Fibroblast of upper back skin (primary cell): ENCODE measurements at regions not wholly inside any gene's neighbourhood (a gene's known extent, or its start where the extent isn't known, plus 50 kb on each side); places are given as distances from the start of the nearest gene placed in this dataset.
A peak's percentile ranks its signal among the peaks of the same experiment; 100 is the strongest.

Source experiments
- DNase-seq: peaks from one replicate; pipeline ENCODE4 v3.0.0-alpha.2; 2013

DNA sequence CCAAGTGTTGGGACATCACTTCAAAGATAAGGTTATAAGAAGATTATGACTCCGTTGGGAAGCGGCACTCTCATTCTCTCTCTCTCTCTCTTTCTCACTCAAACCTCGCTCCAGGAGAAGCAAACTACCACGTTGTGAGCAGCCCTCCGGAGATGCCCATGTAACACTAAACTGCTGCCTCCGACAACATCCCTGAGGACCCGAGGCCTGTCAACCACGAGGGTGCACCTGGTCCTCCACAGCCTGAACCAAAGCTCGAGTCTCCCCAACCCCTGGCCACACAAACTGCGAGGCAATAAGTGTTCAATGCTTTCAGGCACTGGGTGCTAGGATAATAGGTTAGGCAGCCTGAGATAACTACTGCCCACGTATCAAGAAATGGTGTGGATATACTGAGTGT lies 654.5 kb upstream of the ID2 start:
- DNase-seq, result no peak

DNA sequence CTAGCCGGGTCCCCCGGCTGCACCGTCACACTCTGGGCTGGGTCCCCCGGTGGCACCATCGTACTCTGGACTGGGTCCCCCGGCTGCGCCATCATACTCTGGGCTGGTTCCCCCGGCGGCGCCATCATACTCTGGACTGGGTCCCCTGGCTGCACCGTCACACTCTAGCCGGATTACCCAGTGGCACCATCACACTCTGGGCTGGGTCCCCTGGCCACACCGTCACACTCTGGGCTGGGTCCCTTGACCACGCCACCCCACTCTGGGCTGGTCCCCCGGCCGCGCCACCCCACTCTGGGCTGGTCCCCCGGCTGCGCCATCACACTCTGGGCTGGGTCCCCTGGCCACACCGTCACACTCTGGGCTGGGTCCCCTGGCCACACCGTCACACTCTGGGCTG lies 653.8 kb upstream of the ID2 start:
- DNase-seq, result no peak

DNA sequence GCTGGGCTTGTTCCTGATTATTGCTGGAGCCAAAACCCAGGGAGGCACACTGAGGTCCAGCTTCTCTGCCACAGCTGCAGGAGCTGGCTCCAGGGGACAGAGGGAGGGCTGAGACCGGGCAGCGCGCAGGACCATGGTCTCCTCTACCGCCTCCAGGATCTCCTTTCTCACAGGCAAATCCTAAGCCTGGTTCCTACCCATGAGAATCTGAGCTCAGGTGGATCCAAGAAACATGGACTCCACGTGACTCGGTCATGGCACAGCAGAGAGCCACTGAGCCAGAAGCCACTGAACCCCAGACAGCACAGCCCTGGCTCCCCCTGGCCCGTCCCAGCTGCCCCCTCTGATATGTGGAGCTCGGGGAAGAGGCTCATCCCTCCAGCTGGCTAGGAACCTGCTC lies 653.4 kb upstream of the ID2 start:
- DNase-seq, result no peak

DNA sequence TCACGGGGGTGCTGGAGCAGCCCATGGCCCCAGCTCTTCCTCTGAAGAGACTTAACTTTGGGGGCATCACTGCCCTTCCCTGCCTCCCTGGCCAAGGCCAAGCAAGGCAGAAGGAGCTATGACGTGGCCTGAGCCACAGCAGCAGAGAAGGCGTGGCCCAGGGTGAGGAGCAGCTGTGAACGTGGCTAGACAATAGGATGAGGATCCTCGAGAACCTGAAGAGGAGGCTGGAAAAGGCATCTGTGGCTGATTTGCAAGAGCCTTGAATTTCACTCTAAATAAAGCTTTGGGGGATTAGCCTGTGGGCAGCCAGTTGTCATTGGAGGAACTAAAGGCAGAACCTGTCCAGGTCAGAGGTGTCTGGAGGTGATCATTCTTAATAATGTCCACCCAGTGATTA lies 652.9 kb upstream of the ID2 start:
- no peak for DNase-seq

DNA sequence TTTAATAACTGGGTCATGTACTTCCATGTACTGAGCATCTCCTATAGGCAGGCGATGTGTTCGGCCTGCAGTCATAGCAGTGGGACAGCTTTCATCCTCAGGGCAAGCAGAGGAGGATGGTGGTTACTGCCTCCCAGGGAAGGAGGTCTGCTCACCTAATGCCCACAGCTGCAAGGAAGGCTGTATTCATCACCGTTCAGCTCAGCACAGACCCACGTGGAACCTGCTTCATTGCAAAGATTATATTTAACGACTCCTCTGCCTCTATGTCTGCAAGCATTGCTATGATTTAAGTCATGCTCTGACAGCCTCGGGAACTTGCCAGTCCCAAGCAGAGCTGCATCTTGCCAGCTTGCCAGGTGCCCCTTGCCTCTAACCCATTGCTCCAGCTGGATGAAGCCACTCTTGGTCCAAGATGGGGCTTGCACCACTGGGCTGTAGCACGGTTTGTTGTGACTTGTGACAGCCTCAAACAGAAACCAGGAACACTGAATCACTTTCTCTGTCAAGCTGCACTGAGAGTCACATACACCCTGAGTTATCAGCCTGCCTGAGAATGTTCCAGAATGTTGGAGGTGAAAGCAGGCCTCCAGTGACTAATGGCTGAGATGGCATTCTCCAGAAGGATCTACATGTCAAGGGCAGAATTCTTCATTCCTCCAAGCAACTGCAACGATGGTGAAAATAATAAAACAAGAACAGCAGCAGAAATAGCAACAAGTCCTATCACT lies 651.1 kb upstream of the ID2 start:
- DNase-seq, result peak; percentile 13

DNA sequence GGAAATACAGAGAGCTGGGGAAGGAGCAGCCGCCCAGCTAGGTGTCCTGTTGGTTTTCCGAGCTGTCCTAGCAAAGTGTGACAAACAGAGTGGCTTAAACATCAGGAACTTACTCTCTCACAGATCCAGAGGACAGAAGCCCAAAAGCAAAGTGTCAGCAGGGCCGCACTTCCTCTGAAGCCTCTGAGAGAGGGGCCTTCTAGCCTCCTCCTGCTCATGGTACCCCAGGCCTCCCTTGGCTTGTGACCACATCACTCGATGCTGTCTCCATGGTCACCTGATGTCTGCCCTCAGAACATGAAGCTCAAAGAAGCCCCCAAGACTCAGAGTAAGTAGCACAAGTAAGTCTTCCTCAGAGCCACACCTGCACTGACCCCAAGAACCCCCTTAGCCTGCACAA lies 650.5 kb upstream of the ID2 start:
- DNase-seq, result no peak

DNA sequence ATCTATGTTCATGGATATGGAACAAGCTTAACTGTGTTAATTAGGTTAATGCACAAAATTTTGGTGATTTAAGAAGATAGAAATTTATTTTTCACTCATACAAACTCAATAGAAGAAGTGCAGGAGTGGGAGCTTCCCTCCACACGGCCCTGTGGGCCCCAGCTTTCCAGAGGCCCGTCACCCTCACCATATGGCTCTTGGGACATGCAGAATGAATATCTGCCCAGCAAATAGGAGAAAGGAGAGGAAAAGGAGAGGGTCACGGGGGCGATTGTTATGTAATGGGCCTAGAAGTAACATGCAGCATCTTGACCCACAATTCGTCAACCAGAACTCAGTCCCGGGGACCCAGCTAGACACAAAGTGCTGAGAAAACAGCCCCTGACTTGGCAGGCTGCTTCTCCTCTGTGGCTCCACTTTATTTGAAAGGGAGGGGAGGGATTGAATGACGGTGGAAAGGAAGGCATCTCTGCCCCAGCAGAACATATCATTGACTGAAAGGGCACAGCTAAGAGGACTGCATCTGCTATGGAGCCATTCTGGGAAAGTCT lies 648.2 kb upstream of the ID2 start:
- DNase-seq, result no peak

DNA sequence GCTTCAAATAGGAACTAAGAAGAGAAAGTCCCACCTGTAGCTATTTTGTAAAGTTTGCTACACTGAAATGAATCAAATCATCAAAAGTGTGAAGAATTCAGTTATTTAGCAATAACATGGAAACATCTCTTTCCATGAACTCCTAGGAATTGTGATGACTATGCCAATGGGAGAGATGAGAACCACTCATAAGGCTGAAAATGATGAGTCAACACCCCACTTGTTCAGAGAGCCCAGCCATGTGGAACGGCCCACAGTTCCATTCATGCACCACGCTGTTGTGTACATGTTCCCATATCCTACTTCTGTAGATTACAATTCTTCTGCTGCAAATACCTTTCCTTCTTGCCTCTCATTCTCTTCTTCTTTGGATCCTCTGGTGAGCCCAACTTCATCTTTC lies 645.5 kb upstream of the ID2 start:
- peak; percentile 10 for DNase-seq

DNA sequence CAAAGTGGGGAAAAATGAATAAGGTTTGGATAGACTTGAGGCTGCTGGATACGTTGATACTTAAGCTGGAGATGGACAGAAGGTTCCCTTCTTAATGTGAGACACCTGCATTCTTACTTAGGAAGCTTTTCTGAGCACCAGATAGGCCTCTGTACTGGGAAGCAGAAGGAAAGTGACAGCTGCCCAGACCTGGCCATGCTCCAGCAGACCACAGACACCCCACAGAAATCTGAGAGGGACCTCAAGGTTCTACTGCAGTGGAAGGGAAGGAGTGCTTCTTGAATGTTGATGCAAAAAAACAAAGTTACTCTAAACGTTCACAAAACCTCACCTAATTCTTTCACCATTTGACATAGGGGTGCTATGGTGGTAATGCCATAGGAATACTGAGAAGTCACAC lies 642.1 kb upstream of the ID2 start:
- no peak for DNase-seq

DNA sequence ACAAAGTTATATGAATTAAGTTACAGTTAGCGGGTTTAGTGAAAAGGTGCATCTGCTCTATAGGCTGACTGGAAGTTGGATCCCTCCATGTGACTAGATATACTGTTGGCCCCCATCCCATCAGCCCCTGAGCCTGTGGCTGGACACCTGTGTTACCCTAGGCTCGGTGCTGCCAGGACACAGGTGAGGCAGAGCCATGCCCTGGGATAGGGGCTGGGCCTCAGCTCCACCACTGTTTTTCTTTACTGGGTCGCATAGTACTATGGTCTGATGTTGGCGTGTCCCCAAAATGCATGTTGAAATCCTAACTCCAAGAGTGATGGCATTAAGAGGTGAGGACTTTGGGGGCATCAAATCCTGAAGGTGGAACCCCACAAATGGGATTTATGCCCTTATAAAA lies 638.6 kb upstream of the ID2 start:
- no peak for DNase-seq

DNA sequence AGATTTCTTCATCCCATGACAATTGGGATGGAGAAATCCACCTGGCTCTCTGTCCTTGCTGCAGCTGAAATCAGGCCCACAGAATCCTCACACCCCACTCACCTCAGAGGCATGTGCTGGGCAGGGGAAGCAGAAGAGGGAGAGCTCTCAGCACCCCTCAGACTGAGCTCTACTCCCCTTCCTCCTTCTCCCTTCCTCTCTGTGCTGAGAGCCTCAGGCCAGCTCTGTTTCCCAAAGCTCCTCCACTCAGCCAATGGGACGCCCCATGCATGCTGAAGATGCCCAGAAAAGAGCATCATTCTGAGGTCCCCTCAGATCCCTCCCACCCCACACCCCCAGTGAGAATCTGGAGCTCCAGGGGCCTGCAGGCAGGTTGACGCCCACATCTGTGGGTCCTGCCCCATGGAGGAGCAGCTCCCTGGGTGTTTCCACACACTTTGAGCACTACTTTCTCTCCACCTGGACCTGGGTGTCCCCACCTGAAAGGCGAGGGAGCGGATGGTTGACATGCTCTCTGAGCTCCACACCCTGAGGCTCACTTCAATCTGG lies 637.7 kb upstream of the ID2 start:
- DNase-seq, result no peak

DNA sequence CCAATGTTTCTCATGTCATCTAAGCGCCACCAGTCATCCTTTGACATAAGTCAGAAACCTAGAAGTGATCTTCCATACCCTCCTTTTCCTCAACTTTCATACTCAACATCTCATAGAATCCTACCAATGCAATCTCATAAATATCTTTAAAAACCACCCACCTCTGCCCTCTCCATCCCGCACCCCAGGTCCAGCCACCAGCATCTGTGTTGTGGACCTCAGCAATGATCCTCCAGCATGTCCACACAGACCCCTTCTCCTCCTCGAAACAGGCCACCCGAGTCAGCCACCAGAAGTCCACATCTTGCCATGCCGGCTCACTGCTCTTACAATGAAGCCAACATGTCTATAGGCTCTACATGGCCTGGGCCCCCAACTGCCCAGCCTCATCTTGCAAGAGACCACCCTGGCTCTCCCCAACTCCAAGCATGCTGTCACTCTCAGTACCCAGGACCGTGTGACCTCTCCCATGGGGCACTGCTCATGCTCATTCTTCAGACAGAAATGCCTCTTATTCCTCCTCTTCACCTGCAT lies 636.7 kb upstream of the ID2 start:
- DNase-seq, result no peak

DNA sequence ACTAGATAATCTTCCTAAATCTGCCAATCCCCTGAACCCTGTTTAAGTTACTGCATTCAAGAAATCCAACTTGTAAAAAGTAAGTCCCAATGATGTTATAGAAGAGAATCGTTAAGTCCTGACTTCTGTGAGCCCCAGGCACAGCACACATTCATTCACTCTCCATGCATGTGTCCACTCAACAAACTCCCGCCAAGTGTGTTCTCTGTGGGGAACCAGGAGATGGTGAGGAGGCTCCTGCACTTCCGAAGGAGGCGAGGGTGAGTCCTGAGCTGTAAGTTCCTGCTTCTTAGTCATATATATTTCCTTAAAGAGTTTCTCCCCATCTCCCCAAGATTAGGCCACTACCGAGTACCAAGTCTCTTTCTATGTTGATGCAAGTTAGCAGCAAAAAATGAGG lies 635.0 kb upstream of the ID2 start:
- no peak for DNase-seq

DNA sequence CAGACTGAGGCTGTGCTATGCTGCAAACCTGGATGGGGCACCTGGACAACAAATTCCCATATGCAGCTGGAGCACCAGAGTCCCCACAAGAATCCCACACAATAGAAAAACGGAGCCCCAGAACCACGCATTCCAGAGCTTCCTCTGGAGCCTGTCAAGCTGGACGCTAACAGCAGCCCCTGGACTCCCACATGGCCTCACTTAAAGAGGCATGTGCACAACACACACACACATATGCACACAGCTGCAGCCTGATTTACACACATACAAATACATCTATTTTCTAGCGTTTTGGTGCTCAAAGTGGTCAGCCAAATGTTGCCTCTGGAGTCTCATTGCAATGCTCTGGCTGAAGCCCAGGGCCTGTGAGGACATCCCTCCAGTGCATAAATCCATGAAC lies 632.7 kb upstream of the ID2 start:
- peak; percentile 80 for DNase-seq

DNA sequence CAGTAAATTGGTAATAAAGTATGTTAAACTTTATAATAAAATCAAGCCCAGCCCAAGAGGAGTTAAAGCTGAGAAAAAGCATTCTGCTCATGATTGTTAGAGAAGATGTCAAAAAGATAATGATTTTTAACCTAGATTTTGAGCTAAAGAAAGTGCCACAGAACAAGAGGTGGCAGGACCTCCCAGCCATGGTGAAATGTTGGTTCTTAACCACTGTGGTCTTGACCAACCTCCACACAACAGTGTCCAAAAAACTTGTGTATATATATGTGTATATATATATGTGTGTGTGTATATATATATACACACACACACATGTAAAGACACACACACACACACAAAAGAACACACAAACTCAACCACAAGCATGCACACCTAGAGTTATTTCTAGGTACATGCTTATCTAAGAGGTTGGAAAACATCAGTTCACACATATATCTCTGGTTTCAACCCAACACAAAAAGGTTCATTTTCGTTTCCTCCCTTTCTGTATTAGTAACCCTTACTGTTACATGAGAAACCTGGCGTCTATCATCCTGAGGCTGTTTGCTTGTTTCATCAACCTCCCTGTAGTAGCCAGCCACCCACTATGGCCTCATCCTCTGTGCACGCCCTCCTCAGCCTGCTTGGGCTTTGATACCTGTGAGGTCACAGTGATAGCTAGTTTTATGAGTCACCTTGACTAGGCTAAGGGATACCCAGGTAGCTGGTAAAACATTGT lies 631.8 kb upstream of the ID2 start:
- DNase-seq, result no peak

DNA sequence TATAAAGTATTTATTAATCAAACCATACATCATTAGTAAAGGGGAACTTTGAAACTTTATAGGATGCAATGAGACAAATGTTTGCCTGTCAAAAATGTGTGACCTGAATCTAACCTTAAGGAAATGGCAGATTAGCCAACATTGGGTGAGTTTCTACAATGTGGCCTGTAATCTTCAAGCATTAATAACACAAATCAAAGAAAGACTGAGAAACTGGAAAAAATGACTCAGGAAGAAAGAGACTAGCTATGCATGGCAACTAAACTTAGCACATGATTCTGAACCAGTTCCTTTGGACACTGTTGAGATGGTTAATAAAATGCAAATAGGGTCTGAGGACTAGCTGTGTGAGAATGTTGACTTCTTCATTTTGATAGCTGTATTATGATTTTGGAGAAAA lies 628.6 kb upstream of the ID2 start:
- peak; percentile 52 for DNase-seq

DNA sequence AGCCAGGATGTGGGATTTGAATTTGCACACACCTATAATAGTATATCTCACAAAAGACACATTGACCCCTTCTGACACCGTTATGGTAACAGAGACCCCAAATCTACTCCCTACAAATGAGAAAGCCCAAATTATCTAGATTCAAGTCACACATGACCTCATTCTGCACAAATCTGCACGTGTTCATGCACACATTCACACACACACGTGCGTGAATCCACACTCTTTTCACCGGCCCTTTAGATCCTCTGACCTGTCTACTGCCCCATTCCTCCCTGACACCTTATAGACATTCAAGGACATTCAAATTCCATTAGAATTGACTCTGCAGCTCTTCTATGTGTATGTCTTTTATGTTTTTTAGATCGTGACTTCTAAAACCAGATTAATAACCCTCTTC lies 627.8 kb upstream of the ID2 start:
- DNase-seq, result no peak

DNA sequence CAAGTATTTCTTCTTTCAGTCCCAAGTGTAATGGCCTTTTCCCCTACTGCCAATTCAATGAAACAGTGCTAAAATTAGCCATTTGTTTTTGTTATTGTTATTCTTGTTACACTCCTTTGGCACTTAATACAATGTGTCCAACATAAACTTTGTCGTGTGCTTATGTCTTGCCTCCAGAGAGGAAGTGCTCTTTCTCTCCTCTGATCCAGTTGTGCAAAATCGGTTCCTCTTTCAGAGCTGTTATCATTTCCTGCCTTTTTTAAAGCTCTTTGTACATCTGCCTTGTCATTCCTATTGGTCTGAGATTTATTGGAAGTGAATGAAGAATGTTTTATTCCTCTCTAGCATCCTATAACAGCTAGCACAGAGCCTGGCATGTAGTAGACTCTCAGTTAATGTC lies 623.2 kb upstream of the ID2 start:
- no peak for DNase-seq

DNA sequence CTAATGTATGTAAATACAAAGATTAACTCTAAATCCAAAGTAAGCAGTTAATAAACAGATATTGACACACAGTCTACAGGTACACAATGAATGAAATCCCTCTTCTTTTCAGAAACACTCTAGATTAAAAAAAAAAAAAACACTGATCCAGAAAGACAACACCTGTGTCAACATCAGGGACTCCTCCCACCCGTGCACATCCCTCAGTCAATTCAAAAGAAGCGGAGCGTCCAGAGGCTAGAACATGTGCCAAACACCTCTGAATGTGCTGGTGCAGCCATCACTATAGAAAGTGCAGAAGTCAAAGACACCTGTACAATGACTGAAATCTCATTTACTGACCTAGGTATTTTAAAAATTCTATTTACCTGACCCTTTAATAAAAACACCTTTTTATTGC lies 622.6 kb upstream of the ID2 start:
- DNase-seq, result no peak

DNA sequence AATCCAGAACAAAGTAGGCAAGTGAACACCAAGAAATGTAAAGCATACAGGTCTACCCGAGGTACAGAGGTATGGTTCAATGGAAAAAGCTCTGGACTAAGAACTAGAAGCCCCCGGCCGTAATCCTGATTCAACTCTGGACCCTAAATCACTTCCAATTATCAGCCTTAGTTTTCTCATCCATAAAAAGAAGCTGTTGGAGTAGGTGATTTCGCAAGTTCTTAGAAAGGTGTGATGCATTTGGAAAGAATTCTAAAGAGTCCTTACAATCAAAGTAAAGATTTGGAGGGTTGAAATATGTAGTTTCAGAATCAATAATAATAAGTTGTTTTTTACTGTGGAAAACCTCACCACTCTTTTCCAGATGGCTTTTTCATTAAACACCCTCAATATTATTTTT lies 622.1 kb upstream of the ID2 start:
- no peak for DNase-seq

DNA sequence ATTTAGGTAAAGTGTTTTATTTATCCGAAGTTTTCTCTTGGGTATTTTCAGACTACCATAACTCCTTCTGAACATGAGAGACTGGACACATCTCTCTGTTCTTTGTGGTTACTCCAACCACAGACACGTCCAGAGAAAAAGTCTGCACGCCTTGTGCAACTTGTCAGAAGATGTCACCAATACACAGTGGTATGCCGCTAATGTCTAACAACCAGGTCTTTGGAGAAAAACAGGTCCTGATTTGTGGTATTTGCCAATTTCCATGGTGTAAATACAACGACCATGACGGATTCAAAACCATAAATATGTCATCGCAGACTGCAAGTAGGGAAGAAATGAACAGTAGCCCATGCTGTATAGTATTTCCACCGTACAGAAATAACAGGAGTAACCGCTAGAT lies 620.6 kb upstream of the ID2 start:
- DNase-seq, result peak; percentile 22

DNA sequence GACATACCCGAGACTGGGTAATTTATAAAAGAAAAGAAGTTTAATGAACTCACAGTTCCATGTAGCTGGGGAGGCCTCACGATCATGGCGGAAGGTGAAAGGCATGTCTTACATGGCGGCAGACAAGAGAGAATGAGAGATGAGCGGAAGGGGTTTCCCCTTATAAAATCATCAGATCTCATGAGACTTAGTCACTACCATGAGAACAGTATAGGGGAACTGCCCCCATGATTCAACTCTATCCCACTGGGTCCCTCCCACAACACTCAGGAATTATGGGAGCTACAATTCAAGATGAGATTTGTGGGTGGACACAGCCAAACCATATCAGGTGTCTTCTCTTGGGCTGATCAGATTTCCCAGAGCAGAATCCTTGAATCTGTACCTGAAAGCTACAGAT lies 617.3 kb upstream of the ID2 start:
- no peak for DNase-seq

DNA sequence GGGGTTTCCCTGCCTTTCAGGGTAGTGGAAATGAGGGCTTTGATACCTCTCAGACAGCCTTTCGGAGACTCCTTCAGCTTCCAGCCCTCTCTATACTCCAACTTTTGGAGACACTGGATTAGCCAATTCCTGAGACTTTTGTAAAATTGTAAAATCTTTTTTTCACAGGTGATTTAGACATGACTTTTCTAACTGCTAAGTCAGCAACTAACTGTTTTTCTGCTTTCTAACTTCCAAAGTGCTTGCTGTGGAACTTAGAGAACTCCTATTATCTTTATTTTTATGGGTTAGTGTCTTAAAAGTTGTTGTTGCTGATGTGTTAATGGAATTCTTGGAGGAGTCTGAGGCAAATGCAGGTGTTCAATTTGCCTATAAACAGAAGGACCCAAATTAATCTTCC lies 616.7 kb upstream of the ID2 start:
- no peak for DNase-seq

DNA sequence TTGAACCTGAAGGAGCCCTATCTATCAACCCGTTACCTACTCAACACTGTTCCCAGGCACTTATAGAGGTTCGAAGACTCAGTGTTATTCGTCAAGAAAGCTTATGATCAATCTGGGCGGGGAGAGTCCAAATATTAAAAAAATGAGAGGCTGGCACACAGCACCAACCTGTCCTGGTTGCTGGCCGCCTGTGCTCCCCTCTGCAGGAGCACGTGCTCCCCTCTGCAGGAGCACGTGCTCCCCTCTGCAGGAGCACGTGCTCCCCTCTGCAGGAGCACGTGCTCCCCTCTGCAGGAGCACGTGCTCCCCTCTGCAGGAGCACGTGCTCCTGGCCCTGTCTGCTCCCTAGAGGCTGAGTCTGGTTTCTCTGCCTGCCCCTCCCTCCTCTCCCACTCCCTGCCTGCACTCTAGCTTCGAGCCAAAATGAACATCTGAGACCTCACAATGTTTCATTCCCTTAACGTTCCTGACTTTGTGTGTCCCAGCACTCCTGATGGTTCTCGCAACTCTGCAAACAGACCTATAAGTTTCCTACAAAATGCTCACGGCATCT lies 614.0 kb upstream of the ID2 start:
- DNase-seq, result no peak
